GM21529 (cell line): ENCODE measurements at regions not wholly inside any gene's neighbourhood (a gene's known extent, or its start where the extent isn't known, plus 50 kb on each side); places are given as distances from the start of the nearest gene placed in this dataset.
A peak's percentile ranks its signal among the peaks of the same experiment; 100 is the strongest.

ENCODE experiments used
- ATAC-seq: cut with Tn5 transposase; IDR thresholded peaks from one replicate; pipeline ENCODE4 v1.9.1; 2021; ENCODE audit not compliant: unreplicated experiment

GRCh38 chr6:11366183-11366933 is 133.9 kb upstream of the NEDD9 start:
- peak; percentile 78 for ATAC-seq

GRCh38 chr6:11364971-11365397 is 132.5 kb upstream of the NEDD9 start:
- ATAC-seq: no peak

GRCh38 chr6:11363881-11364576 is 131.6 kb upstream of the NEDD9 start:
- ATAC-seq: no peak

GRCh38 chr6:11362564-11362963 is 130.1 kb upstream of the NEDD9 start:
- ATAC-seq: no peak

- ATAC-seq: no peak
Observed at GRCh38 chr6:11358904-11359830, 126.7 kb upstream of the NEDD9 start.

- ATAC-seq: no peak
Observed at GRCh38 chr6:11357285-11357684, 124.8 kb upstream of the NEDD9 start.

- no peak for ATAC-seq
Observed at GRCh38 chr6:11356404-11357155, 124.1 kb upstream of the NEDD9 start.

- ATAC-seq: peak; percentile 53
Observed at GRCh38 chr6:11353921-11354389, 121.5 kb upstream of the NEDD9 start.

GRCh38 chr6:11350294-11350693 is 117.8 kb upstream of the NEDD9 start:
- no peak for ATAC-seq

GRCh38 chr6:11349880-11350279 is 117.4 kb upstream of the NEDD9 start:
- no peak for ATAC-seq

GRCh38 chr6:11346516-11346915 is 114.0 kb upstream of the NEDD9 start:
- peak; percentile 64 for ATAC-seq

- ATAC-seq: no peak
Observed at GRCh38 chr6:11345536-11345935, 113.1 kb upstream of the NEDD9 start.

GRCh38 chr6:11343963-11344723 is 111.7 kb upstream of the NEDD9 start:
- no peak for ATAC-seq

- no peak for ATAC-seq
Observed at GRCh38 chr6:11341867-11342266, 109.4 kb upstream of the NEDD9 start.

- ATAC-seq: no peak
Observed at GRCh38 chr6:11341303-11341702, 108.8 kb upstream of the NEDD9 start.

- ATAC-seq: no peak
Observed at GRCh38 chr6:11339380-11339779, 106.9 kb upstream of the NEDD9 start.

- no peak for ATAC-seq
Observed at GRCh38 chr6:11337306-11337705, 104.8 kb upstream of the NEDD9 start.

- ATAC-seq: no peak
Observed at GRCh38 chr6:11335826-11336225, 103.4 kb upstream of the NEDD9 start.

- ATAC-seq: peak; percentile 54
Observed at GRCh38 chr6:11333132-11333849, 100.8 kb upstream of the NEDD9 start.
